GM19395 (cell line): ENCODE measurements at regions not wholly inside any gene's neighbourhood (a gene's known extent, or its start where the extent isn't known, plus 50 kb on each side); places are given as distances from the start of the nearest gene placed in this dataset.

Experiments used
- ATAC-seq: cut with Tn5 transposase; IDR thresholded peaks from one replicate; pipeline ENCODE4 v1.9.1; 2021; ENCODE audit warnings: mild to moderate bottlenecking, moderate library complexity; ENCODE audit not compliant: unreplicated experiment

GRCh38 chr1:187079330-187079729 lies 250.6 kb downstream of the PLA2G4A start:
- ATAC-seq: no peak

- no peak for ATAC-seq
Observed at GRCh38 chr1:187091666-187092065, 262.9 kb downstream of the PLA2G4A start.

- ATAC-seq: no peak
Observed at GRCh38 chr1:187092104-187092503, 263.4 kb downstream of the PLA2G4A start.

GRCh38 chr1:187096689-187097088 lies 267.9 kb downstream of the PLA2G4A start:
- ATAC-seq: no peak

GRCh38 chr1:187110351-187110750 lies 281.6 kb downstream of the PLA2G4A start:
- ATAC-seq: peak; percentile 61

- ATAC-seq: no peak
Observed at GRCh38 chr1:187114792-187115191, 286.0 kb downstream of the PLA2G4A start.

GRCh38 chr1:187121661-187122060 lies 292.9 kb downstream of the PLA2G4A start:
- no peak for ATAC-seq

- ATAC-seq: no peak
Observed at GRCh38 chr1:187122566-187122965, 293.8 kb downstream of the PLA2G4A start.

GRCh38 chr1:187129132-187129531 lies 300.4 kb downstream of the PLA2G4A start:
- ATAC-seq: no peak

GRCh38 chr1:187143783-187144182 lies 315.0 kb downstream of the PLA2G4A start:
- ATAC-seq: no peak

GRCh38 chr1:187146388-187146787 lies 317.6 kb downstream of the PLA2G4A start:
- no peak for ATAC-seq

- no peak for ATAC-seq
Observed at GRCh38 chr1:187151555-187151954, 322.8 kb downstream of the PLA2G4A start.

- ATAC-seq: no peak
Observed at GRCh38 chr1:187153047-187153446, 324.3 kb downstream of the PLA2G4A start.

GRCh38 chr1:187157115-187157514 lies 328.4 kb downstream of the PLA2G4A start:
- ATAC-seq: no peak

- ATAC-seq: no peak
Observed at GRCh38 chr1:187157552-187157951, 328.8 kb downstream of the PLA2G4A start.

GRCh38 chr1:187167555-187167954 lies 338.8 kb downstream of the PLA2G4A start:
- ATAC-seq: no peak

GRCh38 chr1:187168297-187168696 lies 339.5 kb downstream of the PLA2G4A start:
- ATAC-seq: no peak

GRCh38 chr1:187185389-187185788 lies 356.6 kb downstream of the PLA2G4A start:
- ATAC-seq: no peak

GRCh38 chr1:187197685-187198084 lies 368.9 kb downstream of the PLA2G4A start:
- no peak for ATAC-seq

GRCh38 chr1:187203257-187203656 lies 374.5 kb downstream of the PLA2G4A start:
- ATAC-seq: no peak

- no peak for ATAC-seq
Observed at GRCh38 chr1:187212377-187212776, 383.6 kb downstream of the PLA2G4A start.

GRCh38 chr1:187226396-187226795 lies 397.6 kb downstream of the PLA2G4A start:
- ATAC-seq: no peak

- ATAC-seq: no peak
Observed at GRCh38 chr1:187228790-187229189, 400.0 kb downstream of the PLA2G4A start.

GRCh38 chr1:187229496-187229895 lies 400.7 kb downstream of the PLA2G4A start:
- ATAC-seq: no peak
